GM18508 (cell line): ENCODE measurements at regions not wholly inside any gene's neighbourhood (a gene's known extent, or its start where the extent isn't known, plus 50 kb on each side); places are given as distances from the start of the nearest gene placed in this dataset.

Experiments
- ATAC-seq: cut with Tn5 transposase; IDR thresholded peaks from one replicate; pipeline ENCODE4 v1.9.1; 2021; ENCODE audit warnings: moderate number of reproducible peaks; ENCODE audit not compliant: insufficient read depth, unreplicated experiment

DNA sequence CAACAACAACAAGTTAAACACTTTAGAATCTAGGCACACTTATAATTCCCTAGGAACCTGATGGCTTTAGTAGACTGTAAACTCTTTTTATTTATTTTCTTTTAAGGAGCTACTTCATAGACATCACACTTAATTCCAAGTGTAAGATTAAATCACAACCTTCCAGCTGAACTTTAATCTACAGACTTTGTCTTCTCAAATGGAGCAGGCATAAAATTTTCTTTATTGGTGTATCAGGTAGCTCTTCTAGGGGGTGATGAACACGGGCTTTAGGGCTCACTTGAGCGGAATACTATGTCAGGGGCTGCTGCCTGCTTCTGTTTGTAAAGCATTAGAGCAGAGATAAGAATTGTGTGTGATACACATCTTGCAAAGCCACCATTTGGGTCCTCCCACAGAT lies 525.8 kb upstream of the FAT3 start:
- no peak for ATAC-seq

DNA sequence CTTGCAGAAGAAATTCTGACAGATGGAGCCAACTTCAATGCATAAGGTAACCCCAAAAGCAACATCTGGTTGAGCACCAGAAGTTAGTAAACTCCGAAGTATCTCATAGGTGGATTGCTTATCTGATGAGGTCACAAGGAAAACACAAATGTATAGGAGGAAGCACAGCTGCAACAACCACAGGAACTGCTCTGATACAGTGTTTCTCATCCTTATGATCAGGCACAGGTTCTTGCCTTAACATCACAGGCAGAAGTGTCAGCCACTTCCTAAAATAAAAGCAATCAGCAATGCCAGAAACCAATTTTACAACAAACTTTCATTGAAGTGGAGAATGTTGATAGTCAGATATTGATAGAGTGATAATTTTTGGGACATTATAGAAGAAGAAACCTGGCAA lies 530.3 kb upstream of the FAT3 start:
- ATAC-seq: no peak

- ATAC-seq: no peak
Measured at GRCh38 chr11:91691872-91692271, 532.7 kb upstream of the FAT3 start.

GRCh38 chr11:91688672-91689071 lies 535.9 kb upstream of the FAT3 start:
- no peak for ATAC-seq

- no peak for ATAC-seq
Measured at GRCh38 chr11:91686700-91687099, 537.9 kb upstream of the FAT3 start.

- no peak for ATAC-seq
Measured at GRCh38 chr11:91686281-91686680, 538.3 kb upstream of the FAT3 start.

DNA sequence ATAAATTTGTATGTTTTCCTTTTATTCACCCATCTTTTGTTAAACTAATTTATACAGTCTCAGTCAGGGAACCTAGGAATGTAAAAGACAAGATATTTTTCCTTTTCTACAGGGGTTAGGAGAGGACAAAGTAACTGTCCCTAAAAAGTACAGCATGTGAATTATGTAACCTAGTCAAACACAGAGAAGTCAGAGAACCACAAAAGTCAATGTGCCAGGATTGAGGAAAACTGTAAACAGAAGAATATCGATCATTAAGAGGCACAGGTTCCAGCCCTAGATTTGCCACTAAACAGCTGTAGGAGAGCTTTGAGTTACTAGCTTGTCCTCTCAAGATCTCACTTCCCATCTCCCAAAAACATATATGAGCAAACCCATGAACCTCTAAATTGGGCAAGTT lies 550.9 kb upstream of the FAT3 start:
- ATAC-seq: no peak

- no peak for ATAC-seq
Measured at GRCh38 chr11:91664521-91664920, 560.1 kb upstream of the FAT3 start.

- ATAC-seq: no peak
Measured at GRCh38 chr11:91660036-91660435, 564.6 kb upstream of the FAT3 start.

DNA sequence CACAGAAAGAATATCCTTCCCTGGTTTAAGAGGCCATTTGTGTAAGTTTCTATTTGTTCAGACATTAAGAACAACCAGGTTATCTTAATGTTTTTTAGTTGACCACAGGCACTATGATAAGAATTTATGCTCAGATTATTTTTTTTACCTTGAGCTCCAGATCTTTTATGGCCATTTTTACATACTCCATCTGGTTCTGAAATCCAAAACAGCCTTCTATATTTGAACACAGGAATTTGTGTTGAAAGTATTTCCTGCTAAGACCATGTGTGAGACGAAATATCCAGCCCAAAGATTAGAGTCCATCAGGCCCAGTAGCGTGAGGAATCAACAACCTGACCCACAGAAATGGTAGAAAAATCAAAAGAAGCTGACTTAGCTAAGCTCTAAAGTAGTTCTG lies 569.9 kb upstream of the FAT3 start:
- ATAC-seq: no peak

- ATAC-seq: no peak
Measured at GRCh38 chr11:91653079-91653754, 571.4 kb upstream of the FAT3 start.

GRCh38 chr11:91650802-91651201 lies 573.8 kb upstream of the FAT3 start:
- no peak for ATAC-seq

- no peak for ATAC-seq
Measured at GRCh38 chr11:91641153-91641552, 583.5 kb upstream of the FAT3 start.

DNA sequence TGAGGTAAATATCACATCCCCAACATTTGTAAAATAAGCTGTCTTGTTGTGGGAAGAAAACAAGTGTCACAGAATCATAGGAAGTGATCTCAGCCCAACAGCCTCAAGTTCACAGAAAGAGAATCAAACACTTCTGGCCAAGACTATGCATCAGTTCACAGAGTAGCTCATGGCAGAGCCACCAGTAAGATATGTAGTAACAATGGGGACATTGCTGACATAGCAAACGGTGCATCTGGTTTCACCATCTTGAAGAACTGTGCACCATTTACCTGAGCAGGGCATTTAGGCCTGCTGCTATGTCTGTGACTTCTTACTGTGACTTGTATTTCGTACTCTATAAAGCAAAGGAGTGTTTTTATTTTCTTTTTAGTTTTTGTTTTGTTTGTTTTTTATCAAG lies 585.3 kb upstream of the FAT3 start:
- no peak for ATAC-seq

- ATAC-seq: no peak
Measured at GRCh38 chr11:91630916-91631673, 593.5 kb upstream of the FAT3 start.

DNA sequence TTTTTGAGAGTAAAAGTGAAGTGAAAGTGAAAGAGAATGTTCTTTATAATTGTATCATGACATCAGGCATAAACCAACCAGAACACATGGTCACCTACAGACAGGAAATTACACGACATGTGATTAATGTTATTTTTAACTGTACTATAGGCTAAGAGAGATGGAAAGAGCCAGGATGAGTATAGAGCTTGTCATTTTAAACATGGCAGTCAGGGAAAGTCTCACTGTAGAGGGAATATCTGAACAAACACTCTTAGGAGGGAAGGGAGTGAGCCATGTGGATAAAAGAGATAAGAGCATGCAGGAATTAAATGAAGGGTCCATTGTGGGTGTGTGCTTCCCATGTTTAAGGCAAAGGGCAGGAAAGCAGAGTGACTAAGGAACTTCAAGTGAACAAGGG lies 599.1 kb upstream of the FAT3 start:
- no peak for ATAC-seq

DNA sequence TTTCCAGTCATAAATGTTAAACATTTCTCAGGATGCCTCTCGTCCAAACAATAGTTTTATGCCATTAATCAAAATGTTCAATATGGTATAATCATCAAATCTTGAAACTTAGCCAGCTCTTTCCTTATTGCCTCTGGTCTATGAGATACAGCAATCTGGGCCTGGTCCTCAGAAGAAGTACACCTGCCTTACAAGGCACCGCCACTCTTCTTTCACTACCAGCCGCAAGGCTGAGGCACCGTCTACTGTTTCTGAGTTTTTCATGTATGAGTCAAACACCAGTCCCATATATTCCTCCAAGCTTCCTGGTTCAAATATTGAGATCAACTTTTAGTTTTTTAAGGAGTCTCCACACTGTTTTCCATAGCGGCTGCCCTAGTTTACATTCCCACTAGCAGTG lies 600.6 kb upstream of the FAT3 start:
- no peak for ATAC-seq

GRCh38 chr11:91608677-91609076 lies 615.9 kb upstream of the FAT3 start:
- ATAC-seq: no peak

DNA sequence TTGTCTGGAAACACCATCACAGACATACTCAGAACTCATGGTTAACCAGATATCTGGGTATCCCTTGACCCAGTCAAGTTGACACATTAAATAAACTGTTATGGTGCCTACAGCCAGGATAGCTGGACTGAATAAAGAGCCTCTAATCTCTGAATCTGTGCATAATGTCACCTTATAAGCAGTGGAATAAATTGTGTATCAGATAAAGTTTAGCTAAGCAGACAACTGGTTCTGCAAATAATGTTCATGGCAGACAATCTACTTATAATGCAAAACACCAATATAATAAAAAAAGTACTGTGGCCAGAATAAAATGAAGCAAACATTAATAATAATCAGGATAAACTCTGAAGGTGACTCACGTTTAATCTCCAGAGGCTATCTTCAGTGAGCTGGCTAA lies 628.5 kb upstream of the FAT3 start:
- ATAC-seq: no peak

- no peak for ATAC-seq
Measured at GRCh38 chr11:91591021-91591420, 633.6 kb upstream of the FAT3 start.

- ATAC-seq: no peak
Measured at GRCh38 chr11:91587131-91587530, 637.5 kb upstream of the FAT3 start.
